ENCODE measurements at regions not wholly inside any gene's neighbourhood (a gene's known extent, or its start where the extent isn't known, plus 50 kb on each side); places are given as distances from the start of the nearest gene placed in this dataset.

- Mint-ChIP-seq H3K4me3 (no peak overlapping the region), H3K36me3 (ENCODE audit: low read depth) (no peaks in the 10 kb centered on the region), H3K9me3 (no peaks in the 10 kb centered on the region), H3K27me3 (peaks cover 30% of the 10 kb centered on the region), H3K4me1 (ENCODE audit: low read depth) (no peaks in the 10 kb centered on the region), H3K27ac (no peak overlapping the region)
These were observed 194.7 kb upstream of the PMEPA1 start for GRCh38 chr20:57904314-57905105.

GRCh38 chr20:57902473-57902872 is 192.7 kb upstream of the PMEPA1 start:
- H3K36me3 Mint-ChIP-seq (ENCODE audit: low read depth): no peaks in the 10 kb centered on the region
- no peaks in the 10 kb centered on the region for H3K9me3 Mint-ChIP-seq
- no peak overlapping the region for H3K27ac Mint-ChIP-seq
- H3K4me3 Mint-ChIP-seq: no peak overlapping the region
- no peaks in the 10 kb centered on the region for H3K4me1 Mint-ChIP-seq (ENCODE audit: low read depth)
- H3K27me3 Mint-ChIP-seq: peaks cover 37% of the 10 kb centered on the region

GRCh38 chr20:57901526-57901925 is 191.7 kb upstream of the PMEPA1 start:
- H3K4me3 Mint-ChIP-seq: no peak overlapping the region
- H3K4me1 Mint-ChIP-seq (ENCODE audit: low read depth): no peaks in the 10 kb centered on the region
- H3K36me3 Mint-ChIP-seq (ENCODE audit: low read depth): no peaks in the 10 kb centered on the region
- H3K27me3 Mint-ChIP-seq: peaks cover 37% of the 10 kb centered on the region
- no peaks in the 10 kb centered on the region for H3K9me3 Mint-ChIP-seq
- H3K27ac Mint-ChIP-seq: no peak overlapping the region

- H3K9me3 Mint-ChIP-seq: no peaks in the 10 kb centered on the region
- H3K36me3 Mint-ChIP-seq (ENCODE audit: low read depth): no peaks in the 10 kb centered on the region
- H3K4me3 Mint-ChIP-seq: no peak overlapping the region
- no peaks in the 10 kb centered on the region for H3K4me1 Mint-ChIP-seq (ENCODE audit: low read depth)
- peaks cover 31% of the 10 kb centered on the region for H3K27me3 Mint-ChIP-seq
- H3K27ac Mint-ChIP-seq: no peak overlapping the region
These were observed 190.6 kb upstream of the PMEPA1 start for GRCh38 chr20:57900226-57900905.

GRCh38 chr20:57899554-57899953 is 189.7 kb upstream of the PMEPA1 start:
- H3K36me3 Mint-ChIP-seq (ENCODE audit: low read depth): no peaks in the 10 kb centered on the region
- no peaks in the 10 kb centered on the region for H3K9me3 Mint-ChIP-seq
- H3K27me3 Mint-ChIP-seq: peaks cover 23% of the 10 kb centered on the region
- H3K27ac Mint-ChIP-seq: no peak overlapping the region
- no peaks in the 10 kb centered on the region for H3K4me1 Mint-ChIP-seq (ENCODE audit: low read depth)
- no peak overlapping the region for H3K4me3 Mint-ChIP-seq

GRCh38 chr20:57898332-57898731 is 188.5 kb upstream of the PMEPA1 start:
- Mint-ChIP-seq H3K9me3 (no peaks in the 10 kb centered on the region), H3K27me3 (peaks cover 25% of the 10 kb centered on the region), H3K4me1 (ENCODE audit: low read depth) (no peaks in the 10 kb centered on the region), H3K36me3 (ENCODE audit: low read depth) (no peaks in the 10 kb centered on the region), H3K4me3 (no peak overlapping the region), H3K27ac (no peak overlapping the region)

- Mint-ChIP-seq H3K36me3 (ENCODE audit: low read depth) (no peaks in the 10 kb centered on the region), H3K27ac (no peak overlapping the region), H3K4me1 (ENCODE audit: low read depth) (no peaks in the 10 kb centered on the region), H3K27me3 (peaks cover 26% of the 10 kb centered on the region), H3K9me3 (no peaks in the 10 kb centered on the region), H3K4me3 (no peak overlapping the region)
These were observed 188.1 kb upstream of the PMEPA1 start for GRCh38 chr20:57897891-57898290.

- H3K4me1 Mint-ChIP-seq (ENCODE audit: low read depth): no peaks in the 10 kb centered on the region
- no peaks in the 10 kb centered on the region for H3K36me3 Mint-ChIP-seq (ENCODE audit: low read depth)
- no peak overlapping the region for H3K27ac Mint-ChIP-seq
- peaks cover 25% of the 10 kb centered on the region for H3K27me3 Mint-ChIP-seq
- no peak overlapping the region for H3K4me3 Mint-ChIP-seq
- no peaks in the 10 kb centered on the region for H3K9me3 Mint-ChIP-seq
These were observed 187.5 kb upstream of the PMEPA1 start for GRCh38 chr20:57897156-57897874.

- no peak overlapping the region for H3K27ac Mint-ChIP-seq
- H3K36me3 Mint-ChIP-seq (ENCODE audit: low read depth): no peaks in the 10 kb centered on the region
- H3K4me3 Mint-ChIP-seq: no peak overlapping the region
- H3K9me3 Mint-ChIP-seq: no peaks in the 10 kb centered on the region
- H3K27me3 Mint-ChIP-seq: peaks cover 18% of the 10 kb centered on the region
- H3K4me1 Mint-ChIP-seq (ENCODE audit: low read depth): no peaks in the 10 kb centered on the region
These were observed 186.7 kb upstream of the PMEPA1 start for GRCh38 chr20:57896563-57896962.

- H3K27ac Mint-ChIP-seq: no peak overlapping the region
- no peaks in the 10 kb centered on the region for H3K36me3 Mint-ChIP-seq (ENCODE audit: low read depth)
- no peaks in the 10 kb centered on the region for H3K4me1 Mint-ChIP-seq (ENCODE audit: low read depth)
- H3K4me3 Mint-ChIP-seq: no peak overlapping the region
- H3K9me3 Mint-ChIP-seq: no peaks in the 10 kb centered on the region
- peaks cover 16% of the 10 kb centered on the region for H3K27me3 Mint-ChIP-seq
These were observed 186.2 kb upstream of the PMEPA1 start for GRCh38 chr20:57896017-57896416.

GRCh38 chr20:57895161-57895855 is 185.5 kb upstream of the PMEPA1 start:
- H3K36me3 Mint-ChIP-seq (ENCODE audit: low read depth): no peaks in the 10 kb centered on the region

GRCh38 chr20:57894522-57894921 is 184.7 kb upstream of the PMEPA1 start:
- H3K4me1 Mint-ChIP-seq (ENCODE audit: low read depth): no peaks in the 10 kb centered on the region
- no peaks in the 10 kb centered on the region for H3K36me3 Mint-ChIP-seq (ENCODE audit: low read depth)
- no peak overlapping the region for H3K27ac Mint-ChIP-seq
- peaks cover 17% of the 10 kb centered on the region for H3K27me3 Mint-ChIP-seq
- H3K9me3 Mint-ChIP-seq: no peaks in the 10 kb centered on the region
- H3K4me3 Mint-ChIP-seq: no peak overlapping the region

More at GRCh38 chr20:57895161-57895855, 185.5 kb upstream of the PMEPA1 start:
- H3K4me1 Mint-ChIP-seq (ENCODE audit: low read depth): no peaks in the 10 kb centered on the region
- no peak overlapping the region for H3K4me3 Mint-ChIP-seq
- no peaks in the 10 kb centered on the region for H3K9me3 Mint-ChIP-seq
- no peak overlapping the region for H3K27ac Mint-ChIP-seq
- peaks cover 13% of the 10 kb centered on the region for H3K27me3 Mint-ChIP-seq

- no peaks in the 10 kb centered on the region for H3K9me3 Mint-ChIP-seq
- H3K36me3 Mint-ChIP-seq (ENCODE audit: low read depth): no peaks in the 10 kb centered on the region
- no peaks in the 10 kb centered on the region for H3K4me1 Mint-ChIP-seq (ENCODE audit: low read depth)
- H3K27me3 Mint-ChIP-seq: peaks cover 12% of the 10 kb centered on the region
- H3K4me3 Mint-ChIP-seq: no peak overlapping the region
- no peak overlapping the region for H3K27ac Mint-ChIP-seq
These were observed 184.3 kb upstream of the PMEPA1 start for GRCh38 chr20:57894096-57894495.

- no peak overlapping the region for H3K4me3 Mint-ChIP-seq
- H3K4me1 Mint-ChIP-seq (ENCODE audit: low read depth): no peaks in the 10 kb centered on the region
- H3K27me3 Mint-ChIP-seq: peaks cover 10% of the 10 kb centered on the region
- no peaks in the 10 kb centered on the region for H3K9me3 Mint-ChIP-seq
- H3K27ac Mint-ChIP-seq: no peak overlapping the region
- no peaks in the 10 kb centered on the region for H3K36me3 Mint-ChIP-seq (ENCODE audit: low read depth)
These were observed 183.7 kb upstream of the PMEPA1 start for GRCh38 chr20:57893366-57893999.
